Fibroblast of lung (primary cell): ENCODE measurements at regions not wholly inside any gene's neighbourhood (a gene's known extent, or its start where the extent isn't known, plus 50 kb on each side); places are given as distances from the start of the nearest gene placed in this dataset.

Experiments
- EZH2 ChIP-seq: IDR thresholded peaks from 2 replicates; pipeline ENCODE4 v1.5.1; 2012; ENCODE audit warnings: low read length, control low read depth, mild to moderate bottlenecking; ENCODE audit errors: missing control alignments
- TF ChIP-seq, protein P1 (sequence below), 2 donors: IDR thresholded peaks in 1 of 2; conservative IDR thresholded peaks in 1 of 2; 1 replicate in 1 of 2; 2 replicates in 1 of 2; pipeline ENCODE4 v1.5.1; 2011 to 2012; ENCODE audit warnings: low read length in 2 of 2, control low read depth in 1 of 2, inconsistent platforms in 1 of 2, low read depth in 1 of 2, mild to moderate bottlenecking in 1 of 2

DNA sequence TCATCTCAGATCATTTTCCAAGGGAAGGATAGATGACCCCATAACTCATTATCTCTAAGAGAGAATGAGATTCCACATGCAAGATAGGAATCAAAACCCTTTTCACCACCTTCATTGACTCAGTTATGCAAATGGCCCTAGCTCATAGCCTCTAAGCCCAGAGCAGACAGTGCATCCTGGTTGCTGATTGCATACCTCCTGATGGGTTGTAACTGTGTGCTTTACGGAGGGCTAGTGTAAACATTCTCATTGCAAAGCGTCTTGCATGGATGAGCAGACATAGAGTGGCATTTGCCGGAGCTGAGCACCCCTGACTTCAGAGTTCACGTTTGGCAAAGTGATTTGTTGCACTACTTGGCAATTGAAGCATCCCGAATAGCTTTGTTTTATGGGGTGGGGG is 151.0 kb downstream of the VCX3A start:
- TF ChIP-seq, protein P1, sequence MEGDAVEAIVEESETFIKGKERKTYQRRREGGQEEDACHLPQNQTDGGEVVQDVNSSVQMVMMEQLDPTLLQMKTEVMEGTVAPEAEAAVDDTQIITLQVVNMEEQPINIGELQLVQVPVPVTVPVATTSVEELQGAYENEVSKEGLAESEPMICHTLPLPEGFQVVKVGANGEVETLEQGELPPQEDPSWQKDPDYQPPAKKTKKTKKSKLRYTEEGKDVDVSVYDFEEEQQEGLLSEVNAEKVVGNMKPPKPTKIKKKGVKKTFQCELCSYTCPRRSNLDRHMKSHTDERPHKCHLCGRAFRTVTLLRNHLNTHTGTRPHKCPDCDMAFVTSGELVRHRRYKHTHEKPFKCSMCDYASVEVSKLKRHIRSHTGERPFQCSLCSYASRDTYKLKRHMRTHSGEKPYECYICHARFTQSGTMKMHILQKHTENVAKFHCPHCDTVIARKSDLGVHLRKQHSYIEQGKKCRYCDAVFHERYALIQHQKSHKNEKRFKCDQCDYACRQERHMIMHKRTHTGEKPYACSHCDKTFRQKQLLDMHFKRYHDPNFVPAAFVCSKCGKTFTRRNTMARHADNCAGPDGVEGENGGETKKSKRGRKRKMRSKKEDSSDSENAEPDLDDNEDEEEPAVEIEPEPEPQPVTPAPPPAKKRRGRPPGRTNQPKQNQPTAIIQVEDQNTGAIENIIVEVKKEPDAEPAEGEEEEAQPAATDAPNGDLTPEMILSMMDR (conservative IDR thresholded peaks at IDR 0.05 in 1 of 2, IDR thresholded peaks at IDR 0.05 in 1 of 2; ENCODE audit: low read depth in 1 of 2, low read length in 2 of 2) = no peak
- TF ChIP-seq EZH2 = no peak
